GM12878 (cell line): ENCODE measurements at regions not wholly inside any gene's neighbourhood (a gene's known extent, or its start where the extent isn't known, plus 50 kb on each side); places are given as distances from the start of the nearest gene placed in this dataset.

ENCODE experiments used
- BCL11A ChIP-seq: IDR thresholded peaks from 2 replicates; pipeline ENCODE4 v1.6.1; 2011; ENCODE audit warnings: low read depth, low read length
- BRCA1 ChIP-seq: IDR thresholded peaks from 2 replicates; pipeline ENCODE4 v1.6.1; 2011; ENCODE audit warnings: low read depth, low read length, improper control_type of control experiment
- CBX3 ChIP-seq: fragments of 200-600 bp; sonication (generic); IDR thresholded peaks from 2 replicates; pipeline ENCODE4 v1.6.1; 2016; ENCODE audit warnings: low read depth, borderline replicate concordance
- CHD4 ChIP-seq: fragments of 200-600 bp; sonication (generic); IDR thresholded peaks from 2 replicates; pipeline ENCODE4 v1.6.1; 2016; ENCODE audit warnings: mild to moderate bottlenecking
- ESRRA ChIP-seq: IDR thresholded peaks from 2 replicates; pipeline ENCODE4 v1.6.1; 2012; ENCODE audit warnings: mild to moderate bottlenecking, low read length, improper control_type of control experiment
- EZH2 ChIP-seq: IDR thresholded peaks from 2 replicates; pipeline ENCODE4 v1.6.1; 2012; ENCODE audit warnings: low read depth, mild to moderate bottlenecking, control low read depth, inconsistent platforms, low read length, borderline replicate concordance; ENCODE audit not compliant: control insufficient read depth
- GABPA ChIP-seq: IDR thresholded peaks from 2 replicates; pipeline ENCODE4 v1.6.1; 2014; ENCODE audit warnings: antibody characterized with exemption, low read depth, mild to moderate bottlenecking, inconsistent platforms
- NBN ChIP-seq: fragments of 450-650 bp; IDR thresholded peaks from 2 replicates; pipeline ENCODE4 v1.6.1; 2016
- POLR2A ChIP-seq: IDR thresholded peaks from 2 replicates; pipeline ENCODE4 v1.6.1; 2011; ENCODE audit warnings: low read depth, mild to moderate bottlenecking, low read length
- TF ChIP-seq, protein P1 (sequence below), 3 experiments: IDR thresholded peaks in 2 of 3; conservative IDR thresholded peaks in 1 of 3; 2 replicates each; pipeline ENCODE4 v1.5.1; 2011; ENCODE audit warnings: low read depth in 3 of 3, low read length in 3 of 3, mild to moderate bottlenecking in 3 of 3, control low read depth in 2 of 3, moderate library complexity in 2 of 3, inconsistent platforms in 1 of 3, mixed read lengths in 1 of 3; ENCODE audit not compliant: control insufficient read depth in 2 of 3, insufficient read depth in 1 of 3; ENCODE audit errors: extremely low read depth in 1 of 3

- TF ChIP-seq, protein P1, sequence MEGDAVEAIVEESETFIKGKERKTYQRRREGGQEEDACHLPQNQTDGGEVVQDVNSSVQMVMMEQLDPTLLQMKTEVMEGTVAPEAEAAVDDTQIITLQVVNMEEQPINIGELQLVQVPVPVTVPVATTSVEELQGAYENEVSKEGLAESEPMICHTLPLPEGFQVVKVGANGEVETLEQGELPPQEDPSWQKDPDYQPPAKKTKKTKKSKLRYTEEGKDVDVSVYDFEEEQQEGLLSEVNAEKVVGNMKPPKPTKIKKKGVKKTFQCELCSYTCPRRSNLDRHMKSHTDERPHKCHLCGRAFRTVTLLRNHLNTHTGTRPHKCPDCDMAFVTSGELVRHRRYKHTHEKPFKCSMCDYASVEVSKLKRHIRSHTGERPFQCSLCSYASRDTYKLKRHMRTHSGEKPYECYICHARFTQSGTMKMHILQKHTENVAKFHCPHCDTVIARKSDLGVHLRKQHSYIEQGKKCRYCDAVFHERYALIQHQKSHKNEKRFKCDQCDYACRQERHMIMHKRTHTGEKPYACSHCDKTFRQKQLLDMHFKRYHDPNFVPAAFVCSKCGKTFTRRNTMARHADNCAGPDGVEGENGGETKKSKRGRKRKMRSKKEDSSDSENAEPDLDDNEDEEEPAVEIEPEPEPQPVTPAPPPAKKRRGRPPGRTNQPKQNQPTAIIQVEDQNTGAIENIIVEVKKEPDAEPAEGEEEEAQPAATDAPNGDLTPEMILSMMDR (IDR thresholded peaks at IDR 0.05 in 2 of 3, conservative IDR thresholded peaks at IDR 0.05 in 1 of 3; ENCODE audit: control insufficient read depth in 2 of 3, extremely low read depth in 1 of 3, insufficient read depth in 1 of 3, low read depth in 3 of 3, low read length in 3 of 3): no peak
- no peak for TF ChIP-seq BRCA1
- TF ChIP-seq ESRRA: no peak
- TF ChIP-seq CBX3: no peak
- no peak for TF ChIP-seq BCL11A
- TF ChIP-seq CHD4: no peak
- TF ChIP-seq GABPA: no peak
- no peak for TF ChIP-seq EZH2
- TF ChIP-seq NBN: no peak
- no peak for TF ChIP-seq POLR2A
These were observed 418.3 kb upstream of the SPRED2 start for GRCh38 chr2:65850695-65851094.
